Esophagus muscularis mucosa (tissue), 4 donors: ENCODE measurements at regions not wholly inside any gene's neighbourhood (a gene's known extent, or its start where the extent isn't known, plus 50 kb on each side); places are given as distances from the start of the nearest gene placed in this dataset.

ENCODE experiments used
- EP300 ChIP-seq: sonication (generic); formaldehyde crosslinking; IDR thresholded peaks from one replicate; pipeline ENCODE4 v1.6.1; 2017; ENCODE audit warnings: antibody characterized with exemption
- POLR2A ChIP-seq: fragments of 450-650 bp; IDR thresholded peaks from one replicate; pipeline ENCODE4 v1.6.1; 2017; ENCODE audit warnings: antibody characterized with exemption, moderate library complexity, mild to moderate bottlenecking, low read depth
- POLR2AphosphoS5 ChIP-seq, 2 donors: sonication (generic); formaldehyde crosslinking; IDR thresholded peaks; one replicate each; pipeline ENCODE4 v1.6.1; 2017; ENCODE audit warnings: antibody characterized with exemption in 2 of 2
- TF ChIP-seq, protein P1 (sequence below), 3 experiments: fragments of 200-600 bp in 2 of 3; fragments of 450-650 bp in 1 of 3; sonication (generic) in 2 of 3; IDR thresholded peaks; one replicate each; pipeline ENCODE4 v1.5.1; 2017 to 2019; ENCODE audit warnings: antibody characterized with exemption in 3 of 3, mild to moderate bottlenecking in 2 of 3, moderate library complexity in 1 of 3

DNA sequence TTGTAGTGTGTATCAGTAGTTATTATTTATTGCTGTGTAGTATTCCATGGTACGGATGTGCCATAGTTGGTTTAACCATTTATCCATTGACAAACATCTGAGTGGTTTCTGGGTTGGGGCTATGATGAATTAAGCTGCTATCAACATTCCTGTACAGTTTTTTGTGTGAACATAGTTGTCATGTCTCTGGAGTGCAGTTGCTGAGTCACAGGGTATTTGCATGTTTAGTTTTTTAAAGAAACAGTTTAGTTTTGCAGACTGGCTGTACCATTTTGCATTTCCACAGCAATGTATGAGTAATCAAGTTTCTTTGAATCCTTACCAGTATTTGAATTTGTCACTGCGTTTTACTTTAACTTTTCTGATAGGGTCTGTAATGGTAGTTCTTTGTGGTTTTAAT lies 516.7 kb upstream of the CELF2 start:
- TF ChIP-seq EP300 = no peak
- TF ChIP-seq, protein P1, sequence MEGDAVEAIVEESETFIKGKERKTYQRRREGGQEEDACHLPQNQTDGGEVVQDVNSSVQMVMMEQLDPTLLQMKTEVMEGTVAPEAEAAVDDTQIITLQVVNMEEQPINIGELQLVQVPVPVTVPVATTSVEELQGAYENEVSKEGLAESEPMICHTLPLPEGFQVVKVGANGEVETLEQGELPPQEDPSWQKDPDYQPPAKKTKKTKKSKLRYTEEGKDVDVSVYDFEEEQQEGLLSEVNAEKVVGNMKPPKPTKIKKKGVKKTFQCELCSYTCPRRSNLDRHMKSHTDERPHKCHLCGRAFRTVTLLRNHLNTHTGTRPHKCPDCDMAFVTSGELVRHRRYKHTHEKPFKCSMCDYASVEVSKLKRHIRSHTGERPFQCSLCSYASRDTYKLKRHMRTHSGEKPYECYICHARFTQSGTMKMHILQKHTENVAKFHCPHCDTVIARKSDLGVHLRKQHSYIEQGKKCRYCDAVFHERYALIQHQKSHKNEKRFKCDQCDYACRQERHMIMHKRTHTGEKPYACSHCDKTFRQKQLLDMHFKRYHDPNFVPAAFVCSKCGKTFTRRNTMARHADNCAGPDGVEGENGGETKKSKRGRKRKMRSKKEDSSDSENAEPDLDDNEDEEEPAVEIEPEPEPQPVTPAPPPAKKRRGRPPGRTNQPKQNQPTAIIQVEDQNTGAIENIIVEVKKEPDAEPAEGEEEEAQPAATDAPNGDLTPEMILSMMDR (IDR thresholded peaks at IDR 0.05) = no peak
- TF ChIP-seq POLR2AphosphoS5 (IDR thresholded peaks at IDR 0.05) = no peak
- TF ChIP-seq POLR2A = no peak
